C4-2B (cell line): ENCODE measurements at regions not wholly inside any gene's neighbourhood (a gene's known extent, or its start where the extent isn't known, plus 50 kb on each side); places are given as distances from the start of the nearest gene placed in this dataset.

Experiments
- ZFX ChIP-seq: fragments of 450-650 bp; IDR thresholded peaks from 2 replicates; pipeline ENCODE4 v1.6.1; 2017
- TF ChIP-seq, protein P1 (sequence below): fragments of 450-650 bp; conservative IDR thresholded peaks from 2 replicates; pipeline ENCODE4 v1.5.1; 2017; ENCODE audit warnings: mild to moderate bottlenecking

GRCh38 chr1:4083231-4084047 lies 183.4 kb upstream of the C1orf174 start:
- TF ChIP-seq ZFX: no peak
- TF ChIP-seq, protein P1, sequence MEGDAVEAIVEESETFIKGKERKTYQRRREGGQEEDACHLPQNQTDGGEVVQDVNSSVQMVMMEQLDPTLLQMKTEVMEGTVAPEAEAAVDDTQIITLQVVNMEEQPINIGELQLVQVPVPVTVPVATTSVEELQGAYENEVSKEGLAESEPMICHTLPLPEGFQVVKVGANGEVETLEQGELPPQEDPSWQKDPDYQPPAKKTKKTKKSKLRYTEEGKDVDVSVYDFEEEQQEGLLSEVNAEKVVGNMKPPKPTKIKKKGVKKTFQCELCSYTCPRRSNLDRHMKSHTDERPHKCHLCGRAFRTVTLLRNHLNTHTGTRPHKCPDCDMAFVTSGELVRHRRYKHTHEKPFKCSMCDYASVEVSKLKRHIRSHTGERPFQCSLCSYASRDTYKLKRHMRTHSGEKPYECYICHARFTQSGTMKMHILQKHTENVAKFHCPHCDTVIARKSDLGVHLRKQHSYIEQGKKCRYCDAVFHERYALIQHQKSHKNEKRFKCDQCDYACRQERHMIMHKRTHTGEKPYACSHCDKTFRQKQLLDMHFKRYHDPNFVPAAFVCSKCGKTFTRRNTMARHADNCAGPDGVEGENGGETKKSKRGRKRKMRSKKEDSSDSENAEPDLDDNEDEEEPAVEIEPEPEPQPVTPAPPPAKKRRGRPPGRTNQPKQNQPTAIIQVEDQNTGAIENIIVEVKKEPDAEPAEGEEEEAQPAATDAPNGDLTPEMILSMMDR: no peak
